ENCODE measurements at regions not wholly inside any gene's neighbourhood (a gene's known extent, or its start where the extent isn't known, plus 50 kb on each side); places are given as distances from the start of the nearest gene placed in this dataset.

DNA sequence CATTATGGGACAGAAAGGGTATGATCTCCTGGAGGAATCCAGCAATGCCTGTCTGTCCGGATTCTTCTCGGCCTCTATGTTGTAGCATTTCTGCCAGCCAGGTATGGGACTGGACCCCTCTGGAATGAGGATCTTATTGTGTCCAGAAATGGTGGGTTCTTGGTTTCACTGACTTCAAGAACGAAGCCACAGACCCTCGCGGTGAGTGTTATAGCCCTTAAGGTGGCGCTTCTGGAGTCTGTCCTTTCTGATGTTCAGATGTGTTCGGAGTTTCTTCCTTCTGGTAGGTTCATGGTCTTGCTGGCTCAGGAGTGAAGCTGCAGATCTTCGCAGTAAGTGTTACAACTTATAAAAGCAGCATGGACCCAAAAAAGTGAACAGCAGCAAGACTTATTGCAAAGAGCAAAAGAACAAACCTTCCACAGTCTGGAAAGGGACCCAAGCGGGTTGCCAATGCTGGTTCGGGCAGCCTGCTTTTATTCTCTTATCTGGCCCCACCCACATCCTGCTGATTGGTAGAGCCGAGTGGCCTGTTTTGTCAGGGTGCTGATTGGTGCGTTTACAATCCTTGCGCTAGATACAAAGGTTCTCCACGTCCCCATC, 62.3 kb upstream of the IER3 start:
- no peak for DNase-seq

DNA sequence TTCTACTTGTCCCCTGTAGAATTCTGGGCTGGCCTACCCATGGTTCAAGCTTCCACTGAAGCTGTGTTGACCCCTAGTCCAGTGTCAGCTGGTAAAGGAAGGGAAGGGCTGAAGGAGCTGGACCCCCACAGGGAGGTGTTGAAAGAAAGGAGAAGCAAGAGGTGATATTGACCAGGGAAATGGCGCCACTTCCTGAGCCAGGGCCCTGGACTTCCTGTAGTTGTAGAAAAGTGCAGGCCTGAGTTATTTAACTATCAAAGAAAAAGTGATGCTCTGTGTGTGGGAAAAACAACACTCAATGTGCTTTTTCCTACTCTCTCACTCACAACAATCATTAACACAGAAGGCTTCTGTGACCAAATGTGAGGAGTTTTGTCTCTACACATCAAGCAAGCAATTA, 60.0 kb upstream of the IER3 start:
- DNase-seq = no peak

DNA sequence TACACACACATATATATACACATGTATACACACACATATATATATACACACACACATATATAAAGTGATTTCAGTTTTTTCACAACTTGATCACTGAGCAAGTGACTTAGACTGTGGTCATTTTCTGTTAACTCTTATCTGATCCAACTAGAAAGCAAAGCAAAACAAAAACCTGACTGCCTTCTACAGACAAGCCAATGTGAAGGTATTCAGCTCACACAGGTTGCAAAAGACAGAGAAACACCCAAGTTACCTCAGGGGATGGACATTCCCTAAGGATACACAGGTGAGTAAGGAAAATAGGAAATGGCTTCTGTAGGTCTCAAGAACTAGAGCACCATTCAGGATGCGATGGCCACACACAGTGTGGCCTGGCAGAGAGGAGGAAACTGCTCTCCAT, 58.4 kb upstream of the IER3 start:
- DNase-seq = no peak

DNA sequence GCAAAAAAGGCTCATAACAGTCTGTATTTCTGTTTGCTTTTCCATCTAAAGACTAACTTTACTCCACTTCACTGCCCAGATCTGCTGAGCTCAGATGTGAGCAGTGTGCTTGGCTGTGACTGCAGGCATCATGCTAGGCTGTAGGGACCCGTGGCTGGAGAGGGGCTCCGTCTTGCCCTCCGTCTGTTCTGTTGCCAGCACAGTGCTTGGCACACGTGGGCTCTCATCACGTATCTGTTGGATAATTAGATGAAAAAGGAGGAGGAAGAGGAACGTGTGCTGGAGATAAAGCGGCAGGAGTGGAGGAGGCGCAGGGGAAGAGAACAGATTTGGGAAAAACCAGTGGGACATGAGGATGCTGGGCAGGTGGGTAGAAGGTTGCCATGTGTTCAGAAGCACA, 57.6 kb upstream of the IER3 start:
- DNase-seq = no peak

DNA sequence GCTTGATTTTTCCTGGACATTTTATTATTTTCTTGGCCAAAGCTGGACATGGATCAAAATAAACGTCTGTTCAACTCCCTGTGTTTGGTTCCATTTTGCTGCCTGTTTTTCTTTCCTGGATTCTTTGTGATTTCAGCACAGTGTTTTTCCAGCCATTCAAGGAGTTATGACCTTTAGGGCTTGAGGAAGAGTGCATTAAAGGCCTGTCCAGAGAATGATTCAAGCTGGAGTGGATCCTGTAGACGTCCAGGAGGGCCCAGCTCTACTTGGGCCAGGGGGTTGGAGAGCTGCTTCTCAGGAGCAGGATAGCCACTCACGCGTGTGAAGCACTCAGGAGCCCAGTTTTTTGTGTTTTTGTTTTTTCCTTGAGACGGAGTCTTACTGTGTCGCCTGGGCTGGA, 56.5 kb upstream of the IER3 start:
- DNase-seq = no peak

DNA sequence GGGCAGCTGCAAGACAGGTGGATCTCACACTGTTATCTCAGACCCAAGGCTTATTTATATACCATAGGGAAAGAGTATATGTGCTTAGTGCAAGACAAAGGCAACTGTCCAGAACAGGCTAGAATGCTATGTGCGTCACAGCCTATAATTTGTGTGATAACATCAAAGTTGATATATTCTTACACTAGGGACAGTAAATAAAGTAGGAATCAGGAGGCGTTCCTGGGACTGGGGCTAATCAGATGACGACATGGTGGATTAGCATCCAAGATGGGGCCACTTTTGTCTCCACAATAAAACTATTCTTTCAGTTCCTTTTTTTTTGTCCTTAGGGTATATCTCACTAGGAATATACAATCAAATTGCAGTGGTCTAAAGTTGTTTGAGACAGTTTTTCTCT, 54.9 kb upstream of the IER3 start:
- no peak for DNase-seq

DNA sequence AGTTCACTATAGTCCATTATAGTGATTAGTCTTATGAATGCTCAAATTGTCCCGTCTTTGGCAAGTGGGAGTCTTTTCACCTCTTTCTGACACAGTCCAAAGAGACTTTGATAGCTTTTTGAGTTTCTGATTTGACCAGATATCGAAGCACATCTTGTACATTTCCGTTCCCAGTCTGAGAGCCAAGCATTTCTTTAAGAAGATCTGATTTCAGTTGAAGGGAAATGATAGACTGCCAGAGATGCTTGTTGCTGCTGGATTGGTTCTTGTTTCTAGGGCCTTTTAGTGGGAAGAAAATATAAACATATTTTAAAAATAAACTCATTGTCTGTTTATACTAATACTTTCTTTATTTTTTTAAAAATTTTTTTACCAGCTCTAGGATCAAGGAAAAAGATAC, 54.1 kb upstream of the IER3 start:
- no peak for DNase-seq

DNA sequence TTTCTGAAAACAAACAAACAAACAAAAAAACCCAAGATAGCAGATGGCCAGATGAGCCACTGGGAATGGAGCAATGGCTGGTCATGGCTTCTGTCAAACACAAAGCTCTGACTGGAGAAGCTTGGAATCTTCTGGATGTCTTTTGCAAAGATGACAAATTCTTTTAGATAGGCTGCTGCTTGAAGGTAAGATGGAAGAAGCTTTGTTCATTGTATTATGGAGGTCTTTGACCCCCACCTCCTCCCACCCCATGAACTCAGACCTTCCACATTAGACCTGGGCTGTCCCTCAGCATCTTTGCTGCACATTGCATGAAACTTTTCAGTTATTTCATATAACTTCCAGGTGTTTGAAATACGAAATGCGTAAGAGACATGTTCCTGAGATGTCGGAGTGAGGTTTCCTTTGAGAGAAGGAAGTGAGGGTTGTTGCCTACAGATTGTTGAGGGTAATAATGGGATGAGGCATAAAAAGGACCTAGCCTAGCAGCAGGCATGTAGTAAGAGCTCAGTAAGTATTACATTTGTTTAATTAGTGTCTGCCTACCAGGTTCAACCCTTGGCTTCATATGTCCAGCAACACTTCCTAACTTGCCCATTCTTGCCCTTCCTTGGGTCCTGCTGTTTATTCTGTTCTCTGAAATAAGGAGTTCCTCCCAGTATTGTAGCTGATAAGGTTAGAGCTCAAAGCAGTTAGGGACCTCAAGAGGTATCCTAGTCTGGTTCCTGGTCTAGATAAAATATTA, 51.4 kb upstream of the IER3 start:
- no peak for DNase-seq

Measured in NCI-H2081 treated with DMSO at 0.1 percent for 48 hours (cell line).